H9 (cell line): ENCODE measurements at regions not wholly inside any gene's neighbourhood (a gene's known extent, or its start where the extent isn't known, plus 50 kb on each side); places are given as distances from the start of the nearest gene placed in this dataset.

Experiments used
- DNase-seq: peaks from one replicate; pipeline ENCODE4 v3.0.0-alpha.2; 2017
- H2AFZ ChIP-seq: one replicate; pipeline ENCODE4 v1.6.1; 2013; ENCODE audit warnings: mild to moderate bottlenecking, low read length, control low read depth, moderate library complexity
- H2AK5ac ChIP-seq: 2 replicates; pipeline ENCODE4 v1.6.1; 2013; ENCODE audit warnings: low read length, control low read depth, mixed read lengths; ENCODE audit not compliant: insufficient read length
- H2BK120ac ChIP-seq: one replicate; pipeline ENCODE4 v1.6.1; 2013; ENCODE audit warnings: low read depth, mild to moderate bottlenecking, low read length, control low read depth, inconsistent platforms; ENCODE audit not compliant: poor library complexity, severe bottlenecking
- H2BK12ac ChIP-seq: 2 replicates; pipeline ENCODE4 v1.6.1; 2013; ENCODE audit warnings: low read length, control low read depth, mixed read lengths, low read depth; ENCODE audit not compliant: insufficient read length
- H2BK15ac ChIP-seq: 2 replicates; pipeline ENCODE4 v1.6.1; 2013; ENCODE audit warnings: low read depth, low read length, control low read depth
- H2BK20ac ChIP-seq: one replicate; pipeline ENCODE4 v1.6.1; 2013; ENCODE audit warnings: low read depth, mild to moderate bottlenecking, low read length, control low read depth, inconsistent platforms; ENCODE audit not compliant: poor library complexity, severe bottlenecking
- H2BK5ac ChIP-seq: 2 replicates; pipeline ENCODE4 v1.6.1; 2013; ENCODE audit warnings: low read length, control low read depth, mixed read lengths; ENCODE audit not compliant: insufficient read length
- H3K14ac ChIP-seq: 2 replicates; pipeline ENCODE4 v1.6.1; 2013; ENCODE audit warnings: low read length, control low read depth; ENCODE audit not compliant: insufficient read depth
- H3K18ac ChIP-seq: 2 replicates; pipeline ENCODE4 v1.6.1; 2013; ENCODE audit warnings: low read depth, mild to moderate bottlenecking, mixed read lengths, low read length, control low read depth; ENCODE audit not compliant: insufficient read length
- H3K23ac ChIP-seq: 2 replicates; pipeline ENCODE4 v1.6.1; 2013; ENCODE audit warnings: low read length, control low read depth, mixed read lengths, low read depth; ENCODE audit not compliant: insufficient read length
- H3K23me2 ChIP-seq: 2 replicates; pipeline ENCODE4 v1.6.1; 2013; ENCODE audit warnings: low read depth, mild to moderate bottlenecking, mixed read lengths, low read length, control low read depth; ENCODE audit not compliant: insufficient read length, poor library complexity, severe bottlenecking
- H3K27ac ChIP-seq: 2 replicates; pipeline ENCODE4 v1.5.1; 2013; ENCODE audit warnings: low read length, control low read depth, mixed read lengths, low read depth; ENCODE audit not compliant: insufficient read length
- H3K27me3 ChIP-seq: 2 replicates; pipeline ENCODE4 v1.6.1; 2013; ENCODE audit warnings: low read length, control low read depth, inconsistent platforms; ENCODE audit not compliant: insufficient read depth
- H3K4ac ChIP-seq: 2 replicates; pipeline ENCODE4 v1.6.1; 2013; ENCODE audit warnings: low read depth, mild to moderate bottlenecking, control low read depth, inconsistent platforms, low read length, moderate library complexity
- H3K4me1 ChIP-seq: 2 replicates; pipeline ENCODE4 v1.6.1; 2013; ENCODE audit warnings: low read length, control low read depth, inconsistent platforms; ENCODE audit not compliant: insufficient read depth
- H3K4me2 ChIP-seq: 2 replicates; pipeline ENCODE4 v1.6.1; 2013; ENCODE audit warnings: low read length, control low read depth, mixed read lengths; ENCODE audit not compliant: insufficient read length, insufficient read depth
- H3K56ac ChIP-seq: 2 replicates; pipeline ENCODE4 v1.6.1; 2013; ENCODE audit warnings: low read depth, mild to moderate bottlenecking, mixed read lengths, low read length, control low read depth; ENCODE audit not compliant: insufficient read length
- H3K79me1 ChIP-seq: 2 replicates; pipeline ENCODE4 v1.6.1; 2013; ENCODE audit warnings: low read depth, mild to moderate bottlenecking, moderate library complexity, low read length, control low read depth, inconsistent platforms; ENCODE audit not compliant: insufficient read depth, poor library complexity, severe bottlenecking
- H3K79me2 ChIP-seq: 2 replicates; pipeline ENCODE4 v1.6.1; 2013; ENCODE audit warnings: low read length, control low read depth, inconsistent platforms; ENCODE audit not compliant: insufficient read depth
- H3K9ac ChIP-seq: 2 replicates; pipeline ENCODE4 v1.6.1; 2013; ENCODE audit warnings: low read length, control low read depth, mixed read lengths; ENCODE audit not compliant: insufficient read length; ENCODE audit errors: extremely low read depth
- H3K9me3 ChIP-seq: one replicate; pipeline ENCODE4 v1.6.1; 2013; ENCODE audit warnings: low read depth, low read length, inconsistent platforms; ENCODE audit not compliant: control insufficient read depth
- H3T11ph ChIP-seq: one replicate; pipeline ENCODE4 v1.6.1; 2013; ENCODE audit warnings: mild to moderate bottlenecking, low read length, control low read depth, inconsistent platforms
- H4K20me1 ChIP-seq: one replicate; pipeline ENCODE4 v1.6.1; 2013; ENCODE audit not compliant: control insufficient read depth, insufficient read length, insufficient read depth
- H4K5ac ChIP-seq: 2 replicates; pipeline ENCODE4 v1.6.1; 2013; ENCODE audit warnings: low read depth, mild to moderate bottlenecking, mixed read lengths, low read length, control low read depth; ENCODE audit not compliant: insufficient read length
- H4K8ac ChIP-seq: replicated peaks from 2 replicates; pipeline ENCODE4 v1.6.1; 2013; ENCODE audit warnings: low read length, control low read depth, mixed read lengths, low read depth; ENCODE audit not compliant: insufficient read length
- H4K91ac ChIP-seq: 2 replicates; pipeline ENCODE4 v1.6.1; 2013; ENCODE audit warnings: low read depth, mild to moderate bottlenecking, moderate library complexity, mixed read lengths, low read length, control low read depth; ENCODE audit not compliant: insufficient read length
- H3K27ac Mint-ChIP-seq, 3 experiments: 2 replicates in 2 of 3; 3 replicates in 1 of 3; pipeline ENCODE4 v1.8.0; 2020 to 2021; ENCODE audit warnings: mixed read lengths in 3 of 3, mild to moderate bottlenecking in 1 of 3, moderate library complexity in 1 of 3
- H3K27me3 Mint-ChIP-seq: 2 replicates; pipeline ENCODE4 v1.8.0; 2021; ENCODE audit warnings: low read depth, mild to moderate bottlenecking, moderate library complexity, mixed read lengths
- H3K36me3 Mint-ChIP-seq, 3 experiments: 2 replicates in 2 of 3; 3 replicates in 1 of 3; pipeline ENCODE4 v1.8.0; 2020 to 2021; ENCODE audit warnings: low read depth in 3 of 3, mixed read lengths in 3 of 3; ENCODE audit not compliant: insufficient read depth in 1 of 3
- H3K4me1 Mint-ChIP-seq, 2 experiments: 2 replicates each; pipeline ENCODE4 v1.8.0; 2020; ENCODE audit warnings: mixed read lengths in 2 of 2
- H3K4me3 Mint-ChIP-seq, 2 experiments: 2 replicates in 1 of 2; 3 replicates in 1 of 2; pipeline ENCODE4 v1.8.0; 2020 to 2021; ENCODE audit warnings: mild to moderate bottlenecking in 2 of 2, mixed read lengths in 2 of 2, moderate library complexity in 1 of 2
- H3K9me3 Mint-ChIP-seq, 2 experiments: 2 replicates in 1 of 2; 3 replicates in 1 of 2; pipeline ENCODE4 v1.8.0; 2020; ENCODE audit warnings: mild to moderate bottlenecking in 2 of 2, mixed read lengths in 2 of 2, moderate library complexity in 1 of 2
- WGBS: extraction: QIAGEN DNeasy Blood & Tissue Kit; methylation state at CpG from one replicate; pipeline ENCODE4 v1.1.7; 2013; ENCODE audit warnings: missing lambda C conversion rate, low lambda C conversion rate, mixed read lengths; ENCODE audit not compliant: insufficient read length; ENCODE audit errors: extremely low coverage; 5-methylcytosine and 5-hydroxymethylcytosine counted together
- TF ChIP-seq, protein P1 (sequence below): fragments of 200-600 bp; sonication (generic); conservative IDR thresholded peaks from 3 replicates; pipeline ENCODE4 v1.8.0; 2021; ENCODE audit warnings: antibody characterized with exemption, mild to moderate bottlenecking

DNA sequence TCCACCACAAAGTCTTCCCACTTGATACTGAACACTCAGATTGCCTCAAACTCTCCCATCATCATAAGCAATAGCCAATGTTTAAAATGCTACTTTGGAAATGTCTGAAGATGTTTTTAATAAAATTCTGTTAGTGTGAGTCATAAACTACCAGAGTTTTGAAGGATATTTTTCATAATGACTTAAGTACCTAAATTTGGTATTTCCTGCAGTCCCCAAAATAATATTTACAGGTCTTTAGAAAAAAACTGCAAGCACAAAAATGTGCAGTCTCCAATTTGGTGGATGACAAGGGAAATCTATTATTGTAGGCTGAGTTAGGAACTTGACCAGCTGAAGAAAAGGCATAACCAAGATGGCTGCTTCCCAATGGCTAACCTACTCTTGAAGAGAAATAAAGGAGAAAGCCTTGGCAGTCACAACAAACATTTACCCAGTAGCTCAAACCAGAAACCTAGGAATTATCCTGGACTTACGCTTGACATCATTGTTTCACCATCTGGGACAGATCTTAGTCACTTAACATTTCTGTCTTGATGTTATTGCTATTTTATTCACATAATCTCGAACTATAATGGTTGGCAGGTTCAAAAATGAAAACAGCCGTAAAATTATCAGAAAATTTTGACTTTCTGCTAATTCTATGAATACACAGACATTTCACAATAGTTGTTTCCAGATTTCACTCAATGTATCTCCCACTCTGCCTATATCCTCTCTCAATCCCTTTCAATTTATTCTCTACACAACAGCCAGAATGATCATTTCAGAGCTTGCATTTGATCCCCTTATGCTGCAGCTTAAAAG, 111.2 kb upstream of the STEAP1B start:
- Mint-ChIP-seq H3K4me1 (peaks cover 7 to 15% of the 10 kb centered on the region in 2 experiments), H3K36me3 (no peaks in the 10 kb centered on the region; a peak in 1 of 7 replicates), H3K9me3 (no peaks in the 10 kb centered on the region; a peak in 1 of 5 replicates), H3K27ac (no peak overlapping the region; a peak in 1 of 7 replicates), H3K27me3 (no peaks in the 10 kb centered on the region), H3K4me3 (no peak overlapping the region)
- Histone ChIP-seq H2BK15ac (no peak overlapping the region), H3K23ac (no peak overlapping the region), H4K8ac (no peak overlapping the region), H2BK120ac (no peak overlapping the region), H3K9me3 (no peaks in the 10 kb centered on the region), H2AK5ac (no peak overlapping the region), H2BK20ac (no peak overlapping the region), H3K14ac (no peak overlapping the region), H3T11ph (no peak overlapping the region), H2AFZ (no peak overlapping the region), H2BK12ac (no peak overlapping the region), H3K79me2 (no peaks in the 10 kb centered on the region), H3K23me2 (no peaks in the 10 kb centered on the region), H3K4me2 (no peak overlapping the region), H3K4ac (no peak overlapping the region), H4K91ac (no peak overlapping the region), H3K9ac (no peak overlapping the region), H4K20me1 (no peaks in the 10 kb centered on the region), H3K18ac (no peak overlapping the region), H3K27me3 (no peaks in the 10 kb centered on the region), H3K79me1 (no peaks in the 10 kb centered on the region), H3K56ac (no peak overlapping the region), H4K5ac (no peak overlapping the region), H3K27ac (no peak overlapping the region), H2BK5ac (no peak overlapping the region), H3K4me1 (no peaks in the 10 kb centered on the region; the same call in 1 of the 2 replicates)
- no peak for DNase-seq
- TF ChIP-seq, protein P1, sequence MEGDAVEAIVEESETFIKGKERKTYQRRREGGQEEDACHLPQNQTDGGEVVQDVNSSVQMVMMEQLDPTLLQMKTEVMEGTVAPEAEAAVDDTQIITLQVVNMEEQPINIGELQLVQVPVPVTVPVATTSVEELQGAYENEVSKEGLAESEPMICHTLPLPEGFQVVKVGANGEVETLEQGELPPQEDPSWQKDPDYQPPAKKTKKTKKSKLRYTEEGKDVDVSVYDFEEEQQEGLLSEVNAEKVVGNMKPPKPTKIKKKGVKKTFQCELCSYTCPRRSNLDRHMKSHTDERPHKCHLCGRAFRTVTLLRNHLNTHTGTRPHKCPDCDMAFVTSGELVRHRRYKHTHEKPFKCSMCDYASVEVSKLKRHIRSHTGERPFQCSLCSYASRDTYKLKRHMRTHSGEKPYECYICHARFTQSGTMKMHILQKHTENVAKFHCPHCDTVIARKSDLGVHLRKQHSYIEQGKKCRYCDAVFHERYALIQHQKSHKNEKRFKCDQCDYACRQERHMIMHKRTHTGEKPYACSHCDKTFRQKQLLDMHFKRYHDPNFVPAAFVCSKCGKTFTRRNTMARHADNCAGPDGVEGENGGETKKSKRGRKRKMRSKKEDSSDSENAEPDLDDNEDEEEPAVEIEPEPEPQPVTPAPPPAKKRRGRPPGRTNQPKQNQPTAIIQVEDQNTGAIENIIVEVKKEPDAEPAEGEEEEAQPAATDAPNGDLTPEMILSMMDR: no peak
- no CpG with 5 or more reads among the region's 3 CpGs for WGBS
